DMS114 treated with DMSO at 0.1 percent for 48 hours (cell line): ENCODE measurements at regions not wholly inside any gene's neighbourhood (a gene's known extent, or its start where the extent isn't known, plus 50 kb on each side); places are given as distances from the start of the nearest gene placed in this dataset.
"Not testable (repeated sequence)": the region's sequence is repeated elsewhere in the genome, so short reads cannot be mapped to it uniquely, and the experiment has no call there.

Experiments used
- DNase-seq: peaks from one replicate; lab custom pipeline; 2025; ENCODE audit not compliant: unreplicated experiment; lab: John Stamatoyannopoulos, UW

DNA sequence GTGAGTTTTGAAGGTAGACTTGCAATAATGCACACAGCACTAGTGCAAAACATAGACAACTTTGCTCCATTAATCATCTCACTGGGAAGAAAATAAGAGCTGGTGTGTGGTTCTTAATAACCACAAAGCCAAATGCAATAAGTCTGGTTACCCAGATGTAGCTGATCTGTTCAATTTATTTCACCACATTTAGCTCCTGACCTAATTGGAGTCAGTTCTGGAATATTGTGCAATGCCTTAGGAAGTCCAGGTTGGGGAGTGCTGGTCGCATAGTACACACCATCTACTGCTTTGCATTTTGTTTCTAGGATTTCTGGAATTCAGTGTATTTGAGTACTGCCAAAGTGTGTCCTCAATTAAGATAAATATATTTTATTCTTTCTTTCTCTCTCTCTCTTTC lies 483.3 kb upstream of the SPRY2 start:
- DNase-seq, result no peak

DNA sequence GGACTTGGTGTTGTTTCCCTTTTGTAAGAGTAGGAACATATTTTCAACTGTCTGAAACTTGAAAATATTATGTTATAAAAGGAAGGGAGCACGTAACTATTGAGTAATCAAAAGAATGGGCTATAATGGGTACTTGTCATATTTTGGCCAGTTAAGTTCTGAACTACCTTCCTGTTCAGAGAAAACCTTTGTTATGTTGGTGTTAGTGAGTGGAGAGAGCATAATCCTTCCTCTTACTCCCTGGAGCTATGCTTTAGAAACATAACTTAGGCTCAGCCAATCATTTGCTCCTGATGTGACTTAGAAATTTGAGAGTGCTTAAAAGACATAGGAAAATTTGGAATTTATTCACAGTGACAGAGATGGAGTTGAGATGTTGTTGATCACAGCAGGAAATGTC lies 482.5 kb upstream of the SPRY2 start:
- DNase-seq, result no peak

DNA sequence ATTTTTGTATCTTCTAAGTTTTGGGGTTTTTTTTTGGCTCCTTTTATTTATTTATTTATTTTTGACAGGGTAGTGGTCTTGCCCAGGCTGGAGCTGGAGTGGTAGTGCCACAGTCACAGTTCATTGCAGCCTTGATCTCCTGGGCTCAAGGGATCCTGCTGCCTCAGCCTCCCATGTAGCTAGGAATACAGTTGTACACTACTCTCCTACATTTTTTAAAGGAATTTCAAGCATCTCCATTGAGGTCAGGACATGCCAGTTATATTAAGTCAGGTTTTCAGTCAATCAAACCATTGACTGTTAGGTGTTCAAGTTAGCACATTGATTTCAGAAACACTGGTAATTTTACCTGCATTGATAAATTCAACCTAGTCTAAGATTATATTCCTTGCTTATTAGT lies 480.5 kb upstream of the SPRY2 start:
- no peak for DNase-seq

DNA sequence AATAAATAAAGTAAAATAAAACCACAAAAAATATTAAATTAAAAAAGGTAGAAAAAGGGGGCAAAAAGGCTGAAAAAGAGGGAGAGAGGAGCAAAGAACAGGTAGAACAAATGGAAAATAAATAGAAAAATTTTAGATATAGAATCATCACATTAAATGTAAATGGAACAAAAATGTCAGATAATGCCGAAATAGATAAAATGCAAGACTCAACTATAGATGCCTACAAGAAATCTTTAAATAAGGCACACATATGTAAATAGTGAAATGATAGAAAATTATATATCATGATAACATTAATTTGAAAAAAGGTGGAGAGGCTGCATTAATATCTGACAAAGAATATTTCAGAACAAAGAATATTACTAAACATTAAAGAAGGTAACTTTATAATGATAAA lies 477.1 kb upstream of the SPRY2 start:
- DNase-seq, result no peak

DNA sequence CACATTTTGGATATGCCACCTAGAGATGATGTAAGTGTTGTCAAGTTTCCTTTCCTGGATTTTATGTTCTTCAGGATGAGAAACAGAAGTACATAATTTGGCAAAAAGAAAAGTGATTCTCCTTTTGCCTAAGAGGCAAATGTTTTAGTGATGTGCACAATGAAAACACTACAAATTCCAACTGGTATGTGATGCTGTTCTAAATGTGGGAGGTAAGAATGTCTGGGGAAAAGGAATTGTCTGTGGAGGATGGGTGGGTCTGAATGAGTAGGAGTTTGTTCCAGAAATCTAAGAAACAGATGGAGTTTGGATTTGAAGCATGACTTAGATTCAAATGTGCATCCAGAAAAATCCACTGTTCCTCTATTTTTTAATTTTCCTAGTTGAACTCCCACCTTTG lies 473.6 kb upstream of the SPRY2 start:
- DNase-seq, result no peak

DNA sequence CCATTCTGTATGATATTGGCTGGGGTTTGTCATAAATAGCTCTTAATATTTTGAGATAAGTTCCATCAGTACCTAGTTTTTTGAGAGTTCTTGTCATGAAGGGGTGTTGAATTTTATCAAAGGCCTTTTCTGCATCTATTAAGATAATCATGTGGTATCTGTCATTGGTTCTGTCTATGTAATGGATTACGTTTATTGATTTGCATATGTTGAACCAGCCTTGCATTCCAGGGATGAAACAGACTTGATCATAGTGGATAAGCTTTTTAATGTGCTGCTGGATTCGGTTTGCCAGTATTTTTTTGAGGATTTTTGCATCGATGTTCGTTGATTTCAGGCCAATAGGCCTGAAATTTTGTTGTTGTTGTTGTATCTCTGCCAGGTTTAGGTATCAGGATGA lies 469.4 kb upstream of the SPRY2 start:
- DNase-seq, result not testable (repeated sequence)

DNA sequence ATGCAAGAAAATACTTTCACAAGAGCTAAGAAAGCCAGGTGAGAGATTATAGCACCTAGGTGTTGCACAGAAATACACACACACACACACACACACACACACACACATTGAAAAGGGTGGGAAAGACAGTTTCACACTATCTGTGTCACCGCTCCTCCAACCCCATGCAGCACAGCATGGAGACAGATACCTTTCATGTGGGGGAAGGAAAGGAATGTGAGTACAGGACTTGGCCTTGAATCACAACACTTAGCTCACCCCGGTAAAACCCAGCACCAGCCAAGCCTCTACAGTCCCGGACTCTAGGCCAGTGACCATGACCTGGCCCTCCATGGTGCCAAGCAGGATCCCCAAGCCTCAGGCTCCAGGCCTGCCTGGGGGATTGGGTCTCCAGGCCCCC lies 462.0 kb upstream of the SPRY2 start:
- DNase-seq, result no peak

DNA sequence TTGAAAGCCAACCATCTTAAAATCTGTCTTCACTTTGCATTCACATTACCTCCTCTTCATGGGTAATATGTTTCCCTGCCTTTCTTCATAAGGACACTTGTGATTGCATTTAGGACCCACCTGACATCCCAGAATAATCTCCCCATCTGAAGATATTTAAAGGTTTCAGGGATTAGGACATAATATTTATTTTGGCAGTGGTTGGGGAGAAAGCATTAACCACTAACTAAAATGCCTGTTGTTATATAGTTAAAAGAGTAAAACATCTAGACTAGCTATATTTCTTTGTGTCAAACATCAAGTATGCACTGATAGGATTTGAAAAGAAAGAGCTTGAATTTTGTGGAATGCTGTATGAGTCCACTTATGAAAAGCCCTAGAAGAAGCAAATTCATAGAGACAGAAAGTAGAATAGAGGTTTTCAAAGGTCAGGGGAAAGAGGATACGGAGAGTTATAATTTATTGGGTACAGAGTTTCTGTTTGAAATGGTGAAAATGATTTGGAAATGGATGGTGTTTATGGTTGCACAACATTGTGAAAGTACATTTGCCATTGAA lies 457.7 kb upstream of the SPRY2 start:
- DNase-seq, result no peak

DNA sequence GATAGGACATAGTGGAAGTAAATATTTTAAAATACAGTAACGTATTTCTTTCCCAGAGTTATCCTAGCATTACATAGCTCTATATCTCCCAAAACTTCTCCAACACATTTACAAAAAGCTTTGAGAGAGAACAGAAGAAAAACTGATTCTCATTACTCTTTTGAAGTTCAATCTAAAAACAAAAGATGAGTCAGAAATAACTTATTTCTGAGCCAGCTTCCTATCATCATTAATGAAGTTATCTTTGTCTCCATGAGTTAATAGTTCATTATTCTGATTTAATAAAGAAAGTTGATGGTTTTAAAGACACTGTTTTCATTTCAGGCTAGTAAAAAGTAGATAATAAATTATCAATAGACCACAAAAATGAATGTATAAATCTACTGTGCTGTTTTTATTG lies 446.7 kb upstream of the SPRY2 start:
- no peak for DNase-seq

DNA sequence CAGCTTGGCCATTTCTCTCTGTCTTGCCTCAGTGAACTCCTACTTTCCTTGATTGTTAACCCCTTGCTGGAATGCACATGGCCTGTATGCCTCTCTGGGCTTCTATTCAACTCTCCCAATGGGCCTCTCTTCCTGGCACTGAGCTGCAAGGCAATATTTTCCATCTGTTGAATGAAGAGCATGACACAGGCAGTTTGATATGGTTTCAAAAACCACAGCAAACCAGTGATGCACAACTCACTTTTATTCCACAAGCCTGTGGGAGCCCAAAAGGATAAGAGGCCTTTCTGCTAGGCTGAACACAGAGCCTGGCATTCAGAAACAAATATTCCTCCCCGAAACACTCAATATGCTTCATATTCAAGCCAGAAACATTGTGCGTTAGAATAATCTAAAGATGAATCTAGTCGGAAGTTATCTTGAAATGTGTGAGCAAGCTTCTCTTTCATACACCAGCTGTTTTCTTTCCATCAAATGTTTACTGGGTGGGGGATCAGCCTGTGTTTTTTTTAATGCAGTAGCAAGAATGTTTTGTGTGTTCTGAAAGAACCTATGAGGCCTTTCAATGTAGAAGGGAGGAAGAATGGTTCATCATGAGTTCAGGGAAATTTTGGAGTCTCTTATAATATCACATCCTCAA lies 443.1 kb upstream of the SPRY2 start:
- no peak for DNase-seq

DNA sequence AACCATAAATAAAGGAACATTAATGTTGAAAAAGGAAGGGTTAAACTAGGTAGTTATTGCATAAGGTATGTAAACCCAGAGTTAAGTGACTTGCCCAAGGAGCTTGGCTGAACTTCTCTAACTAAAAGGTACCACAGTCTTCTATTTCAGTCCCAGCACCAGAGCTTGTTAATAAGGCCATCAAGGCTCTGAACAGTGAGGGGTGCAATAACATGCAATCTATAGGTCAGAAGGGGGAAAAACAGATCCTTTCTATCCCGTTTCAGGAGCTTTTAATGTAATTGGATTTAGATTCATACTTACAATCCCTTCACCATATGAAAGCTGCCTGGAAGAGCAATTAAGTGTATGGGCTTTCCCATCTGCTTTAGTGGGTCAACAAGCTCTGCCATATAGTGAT lies 441.5 kb upstream of the SPRY2 start:
- DNase-seq, result no peak

DNA sequence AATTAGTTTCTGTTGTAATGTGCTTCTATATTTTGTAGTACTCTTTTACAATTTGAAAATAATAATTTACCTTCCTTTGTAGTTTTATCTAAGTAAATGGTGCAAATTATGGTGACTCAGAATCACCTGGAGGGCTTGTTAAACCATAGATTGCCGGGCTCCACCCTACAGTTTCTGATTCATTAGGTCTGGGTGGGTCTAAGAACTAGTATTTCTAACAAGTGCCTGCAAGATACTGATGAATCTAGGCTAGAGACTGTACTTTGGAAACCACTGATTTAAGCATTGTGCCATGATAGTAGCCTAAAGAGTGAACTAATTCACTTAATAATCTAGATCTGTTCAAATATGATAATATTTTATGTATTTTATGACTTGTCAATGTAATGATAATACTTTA lies 437.4 kb upstream of the SPRY2 start:
- no peak for DNase-seq

DNA sequence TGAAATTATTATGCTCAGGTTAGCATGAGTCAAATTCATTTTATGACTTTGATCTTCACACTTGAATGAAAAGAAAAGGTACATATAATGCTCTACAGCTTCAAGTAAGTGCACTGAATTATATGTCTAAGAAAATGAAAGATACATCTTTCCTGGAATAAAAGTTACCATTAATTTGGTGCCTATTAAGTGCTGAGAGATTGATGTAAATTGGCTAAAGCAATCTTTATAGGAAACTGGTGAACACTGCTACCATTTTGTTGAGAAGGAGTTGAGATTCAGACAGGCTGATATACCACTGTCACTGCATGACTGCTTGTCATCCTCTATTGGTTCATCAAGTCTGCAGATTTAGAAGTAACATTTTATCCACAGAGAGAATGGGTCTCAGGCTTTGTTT lies 416.8 kb upstream of the SPRY2 start:
- no peak for DNase-seq

DNA sequence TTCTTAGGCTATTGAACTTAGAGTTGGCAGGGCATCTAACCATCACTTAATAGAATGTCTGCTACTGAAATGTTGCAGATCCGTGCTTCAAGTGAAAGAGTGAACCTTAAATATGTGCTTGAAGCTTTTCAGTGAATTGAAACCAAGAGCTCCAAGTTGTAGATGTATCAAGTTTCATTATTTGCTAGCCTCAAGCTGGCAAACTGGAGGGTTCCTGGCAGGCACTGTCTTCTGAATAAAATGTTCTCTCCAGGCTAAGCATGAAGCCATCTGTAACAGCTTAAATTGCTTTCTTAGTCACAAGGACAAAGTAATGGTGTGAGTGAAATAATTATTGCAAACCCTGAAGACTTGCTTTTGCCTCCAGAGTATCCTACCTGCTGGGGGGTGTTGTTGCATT lies 415.0 kb upstream of the SPRY2 start:
- no peak for DNase-seq

DNA sequence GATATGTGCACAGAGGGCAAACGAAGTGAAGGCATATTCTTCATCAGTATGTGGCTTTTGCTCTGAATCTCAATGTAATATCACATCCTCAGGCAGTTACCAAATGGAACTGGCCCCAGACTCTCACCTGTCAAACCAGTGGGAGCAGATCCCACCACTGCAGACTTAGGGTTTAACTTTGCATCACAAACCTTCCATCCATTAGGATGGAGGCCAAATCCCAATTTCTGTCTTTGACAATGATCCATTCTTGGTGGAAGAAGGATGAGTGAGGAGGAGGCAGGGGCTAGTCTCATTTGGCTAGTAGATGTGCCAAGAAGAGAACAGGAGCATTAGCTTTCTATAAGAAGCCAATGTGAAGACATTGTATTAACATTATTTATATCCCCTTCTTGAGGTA lies 413.5 kb upstream of the SPRY2 start:
- DNase-seq, result no peak

DNA sequence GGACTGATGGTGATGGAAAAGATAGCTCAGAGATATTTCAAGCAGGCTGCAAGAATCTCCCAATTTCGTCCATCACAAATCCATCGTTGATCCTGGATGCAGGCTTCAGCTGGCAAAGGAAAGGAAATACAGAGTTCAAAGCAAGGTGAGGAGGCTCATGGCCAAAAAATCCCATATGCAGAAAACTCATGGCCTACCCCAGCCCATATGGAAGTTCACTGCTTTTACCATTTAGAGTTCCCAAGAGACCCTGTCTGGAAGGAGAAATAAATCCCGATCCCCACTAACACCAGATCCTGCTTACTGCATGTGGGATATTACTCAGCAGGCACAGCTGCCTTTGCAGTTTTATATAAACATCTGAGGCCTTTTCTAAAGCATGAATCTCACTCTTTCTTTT lies 412.9 kb upstream of the SPRY2 start:
- DNase-seq, result no peak

DNA sequence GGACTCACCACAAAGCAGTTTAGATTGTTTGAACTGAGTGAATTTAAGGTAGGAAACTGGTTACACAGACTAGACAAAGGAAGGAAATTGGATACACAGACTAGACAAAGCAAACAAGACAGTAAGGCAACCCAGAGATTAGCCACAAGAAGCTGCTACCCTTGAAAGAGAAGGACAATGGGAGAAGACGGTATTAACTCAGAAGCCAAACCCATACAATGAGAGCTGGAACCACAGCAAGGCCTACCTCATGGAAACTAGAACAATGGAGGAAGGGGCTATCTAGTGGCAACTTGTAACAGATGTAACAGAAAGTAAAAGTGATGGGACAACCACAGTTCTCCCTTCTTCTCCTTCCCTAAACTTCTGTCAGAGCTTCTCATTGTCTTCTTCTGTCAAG lies 410.9 kb upstream of the SPRY2 start:
- no peak for DNase-seq

DNA sequence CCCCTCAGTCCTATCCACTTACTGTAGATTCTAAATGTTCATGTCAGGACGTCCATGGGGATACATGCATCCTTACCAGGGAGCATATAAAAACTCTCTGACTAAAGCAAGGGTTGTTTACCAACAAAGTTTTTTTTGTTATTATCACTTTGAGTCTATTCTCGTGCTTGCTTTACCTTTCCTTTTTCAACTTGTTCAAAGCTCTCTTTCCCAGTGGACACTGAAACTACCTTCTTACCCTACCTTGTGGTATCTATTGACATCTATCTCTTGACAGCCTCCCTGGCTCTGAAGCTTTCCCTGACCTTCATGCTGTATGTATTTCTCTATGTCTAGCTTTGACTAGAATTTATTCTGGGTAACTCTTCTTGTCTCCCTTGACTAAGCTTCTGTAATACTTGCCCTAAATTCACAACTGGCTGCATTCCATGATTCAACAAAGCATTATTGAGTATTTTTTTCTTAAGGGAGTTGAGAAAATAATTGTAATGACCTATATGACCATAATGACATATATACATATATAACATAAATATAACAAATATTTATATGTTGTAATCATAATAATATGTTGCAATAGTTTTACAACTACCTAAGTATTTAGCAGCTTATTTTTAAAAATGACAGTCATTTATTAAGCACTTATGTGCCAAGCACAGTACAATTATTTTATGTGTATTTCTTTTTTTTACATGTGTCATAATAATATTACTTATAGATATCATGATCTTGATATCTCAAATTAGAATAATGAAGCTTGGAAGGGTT lies 403.4 kb upstream of the SPRY2 start:
- no peak for DNase-seq

DNA sequence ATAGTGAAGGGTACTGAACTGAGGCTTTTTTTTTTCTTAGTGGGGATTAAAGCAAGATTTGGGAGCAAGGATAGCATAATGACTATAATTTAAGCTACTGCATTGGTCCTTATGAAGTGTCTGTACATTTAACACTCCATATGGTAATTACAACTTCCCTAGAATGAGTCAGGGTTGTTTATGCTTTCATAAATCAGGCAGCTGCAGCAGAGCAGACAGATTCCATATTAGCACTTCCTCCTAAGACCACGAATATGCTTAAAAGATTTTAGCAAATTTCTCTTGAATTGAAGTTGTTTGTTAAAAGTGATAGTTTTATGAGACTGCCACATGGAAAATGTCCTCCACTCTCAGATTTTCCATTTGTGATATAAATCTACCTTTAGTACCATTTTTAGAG lies 401.1 kb upstream of the SPRY2 start:
- DNase-seq, result no peak

DNA sequence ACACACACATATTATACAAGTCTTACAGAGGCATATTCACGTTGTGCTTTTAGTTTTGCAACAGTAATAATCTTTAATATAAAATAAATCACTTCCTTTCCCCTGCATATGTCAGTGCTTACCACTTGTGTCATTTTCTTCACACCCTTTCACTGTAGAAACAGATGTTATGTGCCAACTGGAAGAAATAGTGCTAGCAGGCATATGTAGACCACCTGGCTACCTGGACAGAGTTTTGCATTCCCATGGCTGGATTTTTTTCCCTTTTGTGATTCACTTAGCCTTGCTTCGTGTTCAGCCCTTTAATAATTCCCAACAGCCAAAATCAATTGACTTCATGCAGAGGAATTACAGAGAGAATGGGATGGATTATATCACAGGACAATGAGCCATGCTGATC lies 399.1 kb upstream of the SPRY2 start:
- DNase-seq, result no peak

DNA sequence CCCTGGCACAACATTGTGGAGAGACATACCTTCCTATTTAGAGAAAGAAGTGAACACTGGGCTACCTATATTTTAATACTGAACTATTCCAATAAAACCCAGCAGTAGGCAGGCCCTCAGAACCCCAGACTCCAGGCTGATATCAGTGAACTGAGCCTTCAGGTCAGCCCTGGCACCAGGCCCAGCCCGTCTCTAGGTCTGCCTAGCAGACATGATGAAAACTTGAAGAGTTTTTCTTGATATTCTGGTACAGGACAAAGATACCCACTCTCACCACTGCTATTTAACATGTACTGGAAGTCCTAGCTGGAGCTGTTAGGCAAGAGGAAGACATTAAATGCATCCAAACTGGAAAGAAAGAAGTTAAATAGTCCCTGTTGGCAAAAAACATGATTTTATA lies 396.6 kb upstream of the SPRY2 start:
- DNase-seq, result no peak

DNA sequence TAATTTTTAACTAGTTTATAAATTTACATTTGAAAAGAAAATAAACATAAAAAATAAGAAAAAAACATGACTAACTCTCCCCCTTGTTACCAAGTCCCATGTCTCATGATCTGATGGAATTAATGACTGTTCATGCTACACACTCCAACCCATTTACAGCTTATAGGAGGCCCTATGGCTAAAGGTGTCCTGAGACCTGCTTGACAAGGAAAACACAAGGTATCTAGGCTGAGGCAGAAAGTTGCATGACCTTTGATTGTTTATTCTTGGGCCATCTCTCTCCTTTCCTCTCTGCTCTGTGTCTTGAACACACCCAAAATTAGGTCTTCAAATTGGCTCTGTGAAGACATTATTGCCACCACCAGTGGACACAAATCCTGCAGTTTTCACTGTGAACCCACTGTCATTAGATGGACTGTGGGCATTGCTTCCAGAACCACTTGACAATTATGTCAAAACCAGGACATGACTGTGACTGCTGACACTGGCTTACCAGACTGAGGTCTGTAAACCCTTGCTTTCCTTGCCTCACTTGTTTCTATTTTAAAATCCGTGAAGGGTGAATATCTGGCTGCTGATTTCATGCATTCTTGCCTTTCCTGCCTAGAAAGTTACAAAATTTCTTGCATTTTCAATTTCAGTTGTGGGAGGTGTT lies 386.5 kb upstream of the SPRY2 start:
- DNase-seq, result no peak
